K562 (cell line): ENCODE measurements at regions not wholly inside any gene's neighbourhood (a gene's known extent, or its start where the extent isn't known, plus 50 kb on each side); places are given as distances from the start of the nearest gene placed in this dataset.

Source experiments
- ATAC-seq: fragments of 200-7000 bp; cut with Tn5 transposase; 3 replicates; pipeline ENCODE4 v1.9.1; 2020; ENCODE audit warnings: moderate library complexity
- BruUV-seq: library from RNA; stranded (reverse); fragments of 400-500 nt; replicated peaks from 2 replicates; lab custom pipeline; 2021; lab: Mats Ljungman, UMichigan
- CTCF ChIA-PET: fragments of 300-600 bp; formaldehyde crosslinking; extraction: SDS; loops from one replicate; lab custom pipeline; 2021; ENCODE audit warnings: low intra/inter-chr PET ratio; lab: Yijun Ruan, JAX
- POLR2A ChIA-PET: fragments of 300-600, 350-650 bp; sonication (Branson Sonifier 250); formaldehyde crosslinking; extraction: SDS; loops from one replicate; lab custom pipeline; 2021; ENCODE audit warnings: antibody characterized with exemption, inconsistent platforms; lab: Yijun Ruan, JAX
- DNase-seq, 4 experiments: peaks; one replicate each; pipeline versions ENCODE4 v3.0.0 to v3.0.0-alpha.2; 2011 to 2018; ENCODE audit warnings: low spot score in 3 of 4, mixed read lengths in 3 of 4; ENCODE audit errors: extremely low read depth in 1 of 4
- FAIRE-seq: peaks from 2 replicates; lab custom pipeline; 2011; peaks lifted over from hg19 to GRCh38; lab: Jason Lieb, UNC
- H2AFZ ChIP-seq: 2 replicates; pipeline ENCODE4 v1.6.0; 2011; ENCODE audit warnings: low read depth, low read length, control low read depth, inconsistent platforms
- H3K27ac ChIP-seq: fragments of 200-600 bp; 3 replicates; pipeline ENCODE4 v1.8.0; 2011; ENCODE audit warnings: low read depth, mild to moderate bottlenecking, control low read depth, inconsistent platforms, low read length, moderate library complexity, mixed read lengths; ENCODE audit errors: extremely low read depth
- H3K27me3 ChIP-seq, 2 experiments: fragments of 300-600 bp in 1 of 2; 2 replicates in 1 of 2; 3 replicates in 1 of 2; pipeline versions ENCODE4 v1.6.0 to v1.8.0; 2011; ENCODE audit warnings: inconsistent platforms in 2 of 2, low read length in 2 of 2, mild to moderate bottlenecking in 1 of 2, mixed read lengths in 1 of 2, moderate library complexity in 1 of 2; ENCODE audit not compliant: control insufficient read depth in 2 of 2, insufficient read depth in 2 of 2
- H3K36me3 ChIP-seq: fragments of 300-600 bp; 3 replicates; pipeline ENCODE4 v1.8.0; 2011; ENCODE audit warnings: mild to moderate bottlenecking, low read length, inconsistent platforms; ENCODE audit not compliant: control insufficient read depth, insufficient read depth
- H3K4me1 ChIP-seq, 2 experiments: fragments of 200-600 bp in 1 of 2; replicated peaks in 1 of 2; 2 replicates in 1 of 2; 3 replicates in 1 of 2; pipeline versions ENCODE4 v1.5.1 to v1.8.0; 2011; ENCODE audit warnings: inconsistent platforms in 2 of 2, low read length in 2 of 2, mild to moderate bottlenecking in 1 of 2, mixed read lengths in 1 of 2, moderate library complexity in 1 of 2; ENCODE audit not compliant: control insufficient read depth in 2 of 2, insufficient read depth in 2 of 2
- H3K4me2 ChIP-seq: 2 replicates; pipeline ENCODE4 v1.6.1; 2011; ENCODE audit warnings: low read length, control low read depth, inconsistent platforms, mixed read lengths; ENCODE audit not compliant: insufficient read depth
- H3K4me3 ChIP-seq: fragments of 200-600 bp; sonication (generic), shearing (Covaris generic); 2 replicates; pipeline ENCODE4 v1.5.1; 2016; ENCODE audit warnings: control low read depth, inconsistent platforms
- H3K79me2 ChIP-seq: fragments of 200-600 bp; 3 replicates; pipeline ENCODE4 v1.8.0; 2011; ENCODE audit warnings: low read length, inconsistent platforms; ENCODE audit not compliant: control insufficient read depth, insufficient read depth
- H3K9ac ChIP-seq, 2 experiments: 2 replicates each; pipeline versions ENCODE4 v1.6.0 to v1.6.1; 2011; ENCODE audit warnings: low read depth in 2 of 2, low read length in 2 of 2, control low read depth in 1 of 2, inconsistent platforms in 1 of 2, mild to moderate bottlenecking in 1 of 2, mixed read lengths in 1 of 2; ENCODE audit not compliant: insufficient read depth in 1 of 2
- H3K9me1 ChIP-seq: one replicate; pipeline ENCODE4 v1.6.0; 2011; ENCODE audit warnings: inconsistent platforms, mild to moderate bottlenecking, low read length, moderate library complexity; ENCODE audit not compliant: control insufficient read depth, insufficient read depth
- H3K9me3 ChIP-seq: replicated peaks from 2 replicates; pipeline ENCODE4 v1.5.1; 2011; ENCODE audit warnings: low read depth, low read length, inconsistent platforms; ENCODE audit not compliant: control insufficient read depth, insufficient read depth
- H4K20me1 ChIP-seq: replicated peaks from 2 replicates; pipeline ENCODE4 v1.6.1; 2011; ENCODE audit warnings: low read length, inconsistent platforms, mixed read lengths; ENCODE audit not compliant: control insufficient read depth, insufficient read depth
- ADNP ChIP-seq: fragments of 200-800 bp; sonication (Bioruptor generic); IDR thresholded peaks from 2 replicates; pipeline ENCODE4 v1.6.1; 2016; ENCODE audit warnings: missing genetic modification characterization, missing compliant biosample characterization
- CREB5 ChIP-seq: fragments of 250-450 bp; sonication (Bioruptor Pico); IDR thresholded peaks from 2 replicates; pipeline ENCODE4 v1.5.0; 2020; ENCODE audit warnings: mild to moderate bottlenecking
- EP300 ChIP-seq: IDR thresholded peaks from 2 replicates; pipeline ENCODE4 v1.6.1; 2012; ENCODE audit warnings: low read length, improper control_type of control experiment
- HNRNPH1 ChIP-seq: fragments of 200-400 bp; formaldehyde crosslinking; optimal IDR thresholded peaks from 2 replicates; pipeline ENCODE3; 2017; ENCODE audit warnings: low read depth, mild to moderate bottlenecking, low read length, moderate library complexity
- LARP7 ChIP-seq: fragments of 450-650 bp; IDR thresholded peaks from 2 replicates; pipeline ENCODE4 v1.6.1; 2016
- NELFE ChIP-seq: IDR thresholded peaks from 2 replicates; pipeline ENCODE4 v1.6.1; 2011; ENCODE audit warnings: mild to moderate bottlenecking; ENCODE audit not compliant: insufficient read depth, insufficient read length
- PURB ChIP-seq: sonication (generic); formaldehyde crosslinking; IDR thresholded peaks from 2 replicates; pipeline ENCODE4 v1.9.0; 2021; ENCODE audit warnings: low read depth, mild to moderate bottlenecking, missing genetic modification reagents
- RAD21 ChIP-seq, 2 experiments: fragments of 250-450 bp in 1 of 2; fragments of 450-650 bp in 1 of 2; sonication (Bioruptor Pico) in 1 of 2; formaldehyde crosslinking in 1 of 2; IDR thresholded peaks in 1 of 2; conservative IDR thresholded peaks in 1 of 2; 2 replicates each; pipeline versions ENCODE4 v1.4.0 to v1.8.0; 2020 to 2022; ENCODE audit warnings: mild to moderate bottlenecking in 2 of 2, moderate library complexity in 1 of 2
- TBP ChIP-seq: optimal IDR thresholded peaks from 2 replicates; pipeline ENCODE3; 2011; ENCODE audit warnings: low read depth, low read length, improper control_type of control experiment
- WGBS: fragments of 100-300 bp; shearing (Covaris generic); methylation state at CpG from one replicate; pipeline ENCODE4 v1.1.6; 2016; ENCODE audit warnings: low coverage, mixed read lengths; ENCODE audit not compliant: insufficient coverage; ENCODE audit errors: missing lambda C conversion rate; 5-methylcytosine and 5-hydroxymethylcytosine counted together
- in situ Hi-C: fragments of 300-500 bp; cut with MboI; formaldehyde crosslinking; loops from 4 replicates; pipeline ENCODE4 v1.15.0; 2018; ENCODE audit warnings: inconsistent platforms, mixed read lengths
- intact Hi-C: fragments of 100-400 bp; cut with micrococcal nuclease; formaldehyde crosslinking; loops from 2 replicates; pipeline ENCODE4 v1.14.2; 2022

GRCh38 chr6:80523531-80523997, 417.1 kb downstream of the BCKDHB start:
- CTCF ChIA-PET: no interaction called here
- H3K4me1 ChIP-seq: no peaks in the 10 kb centered on the region
- H3K27ac ChIP-seq: no peak overlapping the region
- H3K9ac ChIP-seq: no peak overlapping the region
- BruUV-seq: no TSS peak
- POLR2A ChIA-PET: interaction anchor here (1.2 kb wide), 1 partner anchor 17 kb away, joined by 3 read pairs; no protein-coding TSS in a partner anchor
- H3K79me2 ChIP-seq: no peaks in the 10 kb centered on the region
- H4K20me1 ChIP-seq: no peaks in the 10 kb centered on the region
- ATAC-seq: no peak
- intact Hi-C loops (no loop called here), in situ Hi-C loops (no loop called here)
- no peak overlapping the region for H3K4me3 ChIP-seq
- H3K4me2 ChIP-seq: no peak overlapping the region
- 4% methylated on average over 11 of the region's 11 CpGs for WGBS
- H3K27me3 ChIP-seq: no peaks in the 10 kb centered on the region
- DNase-seq: peak in 1 of 4 experiments; percentile 3
- H2AFZ ChIP-seq: no peak overlapping the region
- no peaks in the 10 kb centered on the region for H3K9me1 ChIP-seq
- no peaks in the 10 kb centered on the region for H3K9me3 ChIP-seq
- H3K36me3 ChIP-seq: no peaks in the 10 kb centered on the region
- no peak for FAIRE-seq
- TF ChIP-seq HNRNPH1 (no peak), TBP (no peak), NELFE (no peak), ADNP (tag) (no peak), CREB5 (CRISPR knock-in tag) (no peak), RAD21 (CRISPR knock-in tag; conservative IDR thresholded peaks at IDR 0.05 in 1 of 2, IDR thresholded peaks at IDR 0.05 in 1 of 2) (0 out of 4 replicates have a peak, but pooled peaks of 1 of the 2 experiments have one; percentile 12), LARP7 (no peak), EP300 (no peak), PURB (CRISPR knock-in tag) (no peak)
